Peyer's patch (tissue), 4 donors: ENCODE measurements at regions not wholly inside any gene's neighbourhood (a gene's known extent, or its start where the extent isn't known, plus 50 kb on each side); places are given as distances from the start of the nearest gene placed in this dataset.

ENCODE experiments used
- DNase-seq, 3 donors: peaks; one replicate each; pipeline ENCODE4 v3.0.0-alpha.2; 2017 to 2019
- H3K27ac ChIP-seq, 4 donors: fragments of 200-600 bp; sonication (generic); one replicate each; pipeline ENCODE4 v1.5.1; 2016 to 2019
- H3K27me3 ChIP-seq, 2 donors: fragments of 200-600 bp; sonication (generic); one replicate each; pipeline ENCODE4 v1.5.1; 2019
- H3K36me3 ChIP-seq, 3 donors: fragments of 200-600 bp; sonication (generic); one replicate each; pipeline ENCODE4 v1.5.1; 2016 to 2019
- H3K4me1 ChIP-seq, 4 donors: fragments of 200-600 bp; sonication (generic); one replicate each; pipeline ENCODE4 v1.5.1; 2016 to 2019
- H3K4me3 ChIP-seq, 4 donors: fragments of 200-600 bp; sonication (generic); 1 replicate in 3 of 4; 2 replicates in 1 of 4; pipeline ENCODE4 v1.5.1; 2016 to 2019; ENCODE audit warnings: mild to moderate bottlenecking in 1 of 4
- H3K9me3 ChIP-seq, 4 donors: fragments of 200-600 bp; sonication (generic); one replicate each; pipeline ENCODE4 v1.5.1; 2016 to 2019; ENCODE audit warnings: mild to moderate bottlenecking in 1 of 4
- CTCF ChIP-seq, 6 experiments: fragments of 450-650 bp in 4 of 6; fragments of 200-600 bp in 2 of 6; sonication (generic) in 1 of 6; IDR thresholded peaks; one replicate each; pipeline ENCODE4 v1.5.1; 2017 to 2019; ENCODE audit warnings: antibody characterized with exemption in 6 of 6, mild to moderate bottlenecking in 3 of 6, moderate library complexity in 1 of 6
- POLR2A ChIP-seq, 2 donors: fragments of 450-650 bp; IDR thresholded peaks; one replicate each; pipeline ENCODE4 v1.5.1; 2017; ENCODE audit warnings: antibody characterized with exemption in 2 of 2, mild to moderate bottlenecking in 2 of 2, moderate library complexity in 2 of 2

GRCh38 chr2:88856409-88857135 is 165.1 kb downstream of the RPIA start:
- Histone ChIP-seq H3K4me3 (no peak overlapping the region), H3K36me3 (no peaks in the 10 kb centered on the region), H3K4me1 (peaks cover 0 to 7% (median 1%) of the 10 kb centered on the region in 4 donors), H3K27ac (peak overlapping the region; percentile 8 to 75 (median 48)), H3K27me3 (no peaks in the 10 kb centered on the region), H3K9me3 (no peaks in the 10 kb centered on the region)
- DNase-seq, result no peak
- TF ChIP-seq POLR2A (IDR thresholded peaks at IDR 0.05), result no peak
- TF ChIP-seq CTCF (IDR thresholded peaks at IDR 0.05), result no peak

GRCh38 chr2:88857274-88857741 is 165.8 kb downstream of the RPIA start:
- Histone ChIP-seq H3K36me3 (no peaks in the 10 kb centered on the region), H3K4me3 (peak overlapping the region in 2 of 4 donors; percentile 21 to 41), H3K27ac (peak overlapping the region; percentile 8 to 75 (median 48)), H3K27me3 (no peaks in the 10 kb centered on the region), H3K9me3 (no peaks in the 10 kb centered on the region), H3K4me1 (peaks cover 0 to 7% (median 1%) of the 10 kb centered on the region in 4 donors)
- TF ChIP-seq CTCF (IDR thresholded peaks at IDR 0.05) (no peak), POLR2A (IDR thresholded peaks at IDR 0.05) (no peak)
- peak in 2 of 3 donors; percentile 65 to 78 for DNase-seq

DNA sequence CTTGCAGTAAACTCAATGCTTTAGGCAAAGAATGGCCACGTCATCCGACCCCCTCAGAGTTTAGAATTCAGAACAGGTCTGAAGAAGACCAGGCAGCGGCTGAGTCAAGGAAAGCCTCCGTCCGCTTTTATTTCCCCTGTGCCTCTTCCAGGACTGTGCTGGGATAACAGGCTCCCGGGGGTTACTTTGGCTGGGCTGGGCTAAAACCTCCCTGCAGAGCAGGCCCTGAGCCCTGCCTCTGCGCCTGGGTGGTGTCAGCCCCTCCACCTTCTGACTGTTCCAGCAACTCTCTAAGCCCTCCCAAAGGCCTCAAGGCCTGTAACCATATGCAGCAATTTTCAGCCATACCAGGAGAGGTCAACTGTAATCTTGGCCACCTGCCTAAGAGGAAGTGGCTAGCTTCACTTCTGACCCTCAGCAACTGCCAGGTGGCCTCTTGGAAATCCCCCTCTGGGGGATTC is 166.5 kb downstream of the RPIA start:
- peak overlapping the region in 2 of 4 donors; percentile 21 to 41 for H3K4me3 ChIP-seq
- DNase-seq, result peak in 2 of 3 donors; percentile 28 to 60
- H3K36me3 ChIP-seq, result no peaks in the 10 kb centered on the region
- H3K27me3 ChIP-seq, result no peaks in the 10 kb centered on the region
- TF ChIP-seq CTCF (IDR thresholded peaks at IDR 0.05) (no peak), POLR2A (IDR thresholded peaks at IDR 0.05) (peak in 1 of 2 donors; percentile 25)
- H3K4me1 ChIP-seq, result peaks cover 0 to 7% (median 1%) of the 10 kb centered on the region in 4 donors
- no peaks in the 10 kb centered on the region for H3K9me3 ChIP-seq
- H3K27ac ChIP-seq, result peak overlapping the region; percentile 1 to 75 (median 47)

DNA sequence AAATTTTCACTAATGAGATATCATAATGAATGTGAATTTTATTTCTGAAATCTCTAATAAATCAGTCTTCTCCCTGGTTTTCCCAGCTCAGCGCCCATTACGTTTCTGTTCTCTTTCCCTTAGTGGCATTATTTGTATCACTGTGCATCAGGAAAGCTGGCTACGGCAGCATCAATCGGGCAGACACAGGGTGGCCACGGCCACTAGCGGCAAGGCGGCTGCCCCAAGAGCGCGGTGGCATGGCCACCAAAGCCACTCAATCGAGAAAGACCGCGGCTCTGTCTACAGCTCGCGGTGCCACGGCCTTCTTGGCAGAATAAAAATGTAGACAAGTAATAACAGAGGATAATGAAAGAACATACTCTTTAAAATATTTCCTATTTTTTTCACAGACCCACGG is 168.0 kb downstream of the RPIA start:
- H3K9me3 ChIP-seq, result no peaks in the 10 kb centered on the region
- H3K36me3 ChIP-seq, result no peaks in the 10 kb centered on the region
- no peak for DNase-seq
- H3K4me1 ChIP-seq, result peaks cover 0 to 7% (median 1%) of the 10 kb centered on the region in 4 donors
- TF ChIP-seq CTCF (IDR thresholded peaks at IDR 0.05) (no peak), POLR2A (IDR thresholded peaks at IDR 0.05) (no peak)
- no peaks in the 10 kb centered on the region for H3K27me3 ChIP-seq
- peak overlapping the region in 2 of 4 donors; percentile 21 to 41 for H3K4me3 ChIP-seq
- peak overlapping the region in 2 of 4 donors; percentile 58 to 75 for H3K27ac ChIP-seq

- no peaks in the 10 kb centered on the region for H3K36me3 ChIP-seq
- peaks cover 0 to 7% (median 1%) of the 10 kb centered on the region in 4 donors for H3K4me1 ChIP-seq
- peak overlapping the region in 2 of 4 donors; percentile 21 to 41 for H3K4me3 ChIP-seq
- no peaks in the 10 kb centered on the region for H3K27me3 ChIP-seq
- no peaks in the 10 kb centered on the region for H3K9me3 ChIP-seq
- DNase-seq, result no peak
- TF ChIP-seq CTCF (IDR thresholded peaks at IDR 0.05), result no peak
- no peak for TF ChIP-seq POLR2A (IDR thresholded peaks at IDR 0.05)
- H3K27ac ChIP-seq, result peak overlapping the region in 3 of 4 donors; percentile 12 to 75 (median 58)
Observed at GRCh38 chr2:88860421-88861075, 169.1 kb downstream of the RPIA start.
